NCI-H510A treated with DMSO at 0.1 percent for 48 hours (cell line): ENCODE measurements at regions not wholly inside any gene's neighbourhood (a gene's known extent, or its start where the extent isn't known, plus 50 kb on each side); places are given as distances from the start of the nearest gene placed in this dataset.
"Not testable (repeated sequence)": the region's sequence is repeated elsewhere in the genome, so short reads cannot be mapped to it uniquely, and the experiment has no call there.

ENCODE experiments used
- DNase-seq: peaks from one replicate; lab custom pipeline; 2025; lab: John Stamatoyannopoulos, UW

DNA sequence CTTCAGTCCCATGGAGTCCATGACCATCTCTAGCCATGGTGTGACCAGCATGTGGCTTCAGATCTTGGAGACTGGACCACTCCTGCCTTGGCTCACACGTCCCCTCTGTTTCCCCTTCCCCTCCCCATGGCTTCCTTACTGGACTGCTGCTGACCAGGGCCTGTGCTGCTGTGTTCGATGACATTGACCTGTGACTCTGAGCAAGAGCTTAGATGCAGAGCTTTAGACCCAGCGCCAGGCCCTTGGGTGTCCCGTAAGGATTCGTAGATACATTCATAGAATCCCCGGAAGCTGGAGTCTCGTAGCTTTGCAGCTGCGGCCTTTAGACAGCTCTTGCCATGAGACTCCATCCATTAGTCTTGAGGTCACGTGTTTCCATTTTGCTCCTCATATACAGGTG lies 96.3 kb downstream of the NPIPB11 start:
- DNase-seq, result not testable (repeated sequence)

GRCh38 chr16:29309601-29310000 lies 96.9 kb downstream of the NPIPB11 start:
- not testable (repeated sequence) for DNase-seq

DNA sequence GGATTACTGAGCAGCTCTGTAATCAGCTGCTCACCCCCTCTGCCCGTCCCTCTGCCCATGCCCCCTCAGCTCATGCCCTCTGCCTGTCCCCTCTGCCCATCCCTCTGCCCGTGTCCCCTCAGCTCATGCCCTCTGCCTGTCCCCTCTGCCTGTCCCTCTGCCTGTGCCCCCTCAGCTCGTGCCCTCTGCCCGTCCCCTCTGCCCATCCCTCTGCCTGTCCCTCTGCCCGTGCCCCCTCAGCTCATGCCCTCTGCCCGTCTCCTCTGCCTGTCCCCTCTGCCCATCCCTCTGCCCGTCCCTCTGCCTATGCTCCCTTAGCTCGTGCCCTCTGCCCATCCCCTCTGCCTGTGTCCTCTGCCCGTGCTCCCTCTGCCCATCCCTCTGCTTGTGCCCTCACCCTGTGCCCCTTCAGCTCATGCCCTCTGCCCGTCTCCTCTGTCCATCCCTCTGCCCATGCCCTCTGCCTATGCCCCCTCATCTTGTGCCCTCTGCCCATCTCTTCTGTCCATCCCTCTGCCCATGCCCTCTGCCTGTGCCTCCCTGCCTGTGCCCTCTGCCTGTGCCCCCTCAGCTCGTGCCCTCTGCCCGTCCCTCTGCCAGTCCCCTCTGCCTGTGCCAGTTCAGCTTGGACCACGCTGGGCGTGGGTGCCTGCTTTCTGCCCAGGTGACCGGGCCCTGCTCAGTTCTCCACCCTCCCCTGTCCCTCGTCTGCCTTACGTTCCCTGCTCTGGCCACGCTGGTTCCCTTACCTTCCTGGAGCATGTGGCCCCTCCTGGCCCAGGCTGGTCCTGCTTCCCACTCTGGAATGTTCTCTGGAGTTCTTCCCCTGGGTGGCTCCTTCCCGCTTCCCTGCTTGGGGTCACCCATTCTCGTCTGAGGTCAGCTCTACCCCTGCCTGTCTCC lies 97.6 kb downstream of the NPIPB11 start:
- DNase-seq, result no peak

DNA sequence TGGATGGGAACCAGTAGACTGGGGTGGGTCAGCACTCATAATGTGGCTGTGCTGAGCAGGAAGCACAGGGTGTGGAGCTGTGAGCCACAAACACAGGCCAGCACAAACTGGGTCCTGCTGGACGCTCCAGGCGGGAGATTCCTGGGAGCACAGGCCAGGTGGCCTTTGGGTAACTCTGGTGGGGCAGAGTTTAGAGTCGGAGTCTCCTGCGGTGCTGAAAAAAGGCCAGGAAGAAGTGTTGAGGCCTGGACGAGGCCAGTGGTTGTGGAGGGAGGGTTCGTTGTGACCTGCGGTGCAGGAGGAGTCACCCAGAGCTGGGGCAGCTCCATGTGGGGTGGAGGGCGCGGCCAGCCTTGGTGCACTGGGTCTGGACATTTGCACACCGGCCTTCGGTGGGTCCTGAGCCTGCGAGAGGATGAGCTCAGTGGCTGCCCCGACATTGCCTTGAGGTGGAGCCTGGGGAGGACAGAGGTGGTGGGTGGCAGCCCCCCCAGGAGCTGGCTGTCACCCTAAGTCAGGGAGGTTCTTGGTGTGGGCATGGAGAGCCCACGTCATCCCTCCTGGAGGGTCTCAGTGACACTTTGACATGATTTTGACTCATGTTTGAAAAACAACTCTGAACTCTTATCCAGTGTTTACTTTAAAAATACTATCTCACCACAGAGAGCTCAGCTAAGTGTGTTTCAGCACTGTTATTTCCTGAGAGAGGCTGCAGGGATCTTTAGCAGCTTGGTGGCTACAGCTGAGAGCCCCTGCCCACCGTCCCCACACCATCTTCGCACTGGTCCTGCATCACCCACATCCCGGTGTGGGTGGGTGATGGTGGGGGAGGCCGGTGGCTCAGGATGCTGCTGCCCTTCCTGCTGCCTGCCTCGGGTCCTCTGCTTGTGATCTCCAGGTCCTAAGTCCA lies 98.7 kb downstream of the NPIPB11 start:
- DNase-seq, result no peak

- no peak for DNase-seq
Observed at GRCh38 chr16:29306943-29307597, 99.4 kb downstream of the NPIPB11 start.

DNA sequence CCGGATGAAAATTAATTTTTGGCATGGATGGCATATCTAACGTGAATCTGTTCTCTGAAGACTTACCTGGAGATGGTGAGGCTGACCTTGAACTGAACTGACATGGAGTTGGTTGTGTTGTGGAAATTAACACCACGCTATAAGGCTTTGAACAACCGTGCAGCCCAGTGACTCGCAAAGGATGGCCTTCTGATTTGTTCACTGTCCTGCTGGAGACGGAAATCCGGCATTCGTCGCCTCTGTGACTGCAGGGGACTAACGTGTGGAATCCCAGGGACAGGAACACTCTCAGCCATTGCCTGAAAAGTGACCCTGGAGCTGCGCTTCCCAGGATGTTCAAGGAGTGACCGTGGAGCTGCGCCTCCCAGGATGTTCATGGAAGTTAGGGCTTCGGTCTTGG lies 100.3 kb downstream of the NPIPB11 start:
- DNase-seq, result no peak

GRCh38 chr16:29305018-29305417 lies 101.5 kb downstream of the NPIPB11 start:
- DNase-seq, result not testable (repeated sequence)

- DNase-seq, result no peak
Observed at GRCh38 chr16:29304251-29304650, 102.3 kb downstream of the NPIPB11 start.

- no peak for DNase-seq
Observed at GRCh38 chr16:29303520-29303919, 103.0 kb downstream of the NPIPB11 start.

- no peak for DNase-seq
Observed at GRCh38 chr16:29302976-29303375, 103.5 kb downstream of the NPIPB11 start.

GRCh38 chr16:29302433-29302832 lies 104.1 kb downstream of the NPIPB11 start:
- DNase-seq, result not testable (repeated sequence)

- not testable (repeated sequence) for DNase-seq
Observed at GRCh38 chr16:29301662-29302285, 104.7 kb downstream of the NPIPB11 start.

DNA sequence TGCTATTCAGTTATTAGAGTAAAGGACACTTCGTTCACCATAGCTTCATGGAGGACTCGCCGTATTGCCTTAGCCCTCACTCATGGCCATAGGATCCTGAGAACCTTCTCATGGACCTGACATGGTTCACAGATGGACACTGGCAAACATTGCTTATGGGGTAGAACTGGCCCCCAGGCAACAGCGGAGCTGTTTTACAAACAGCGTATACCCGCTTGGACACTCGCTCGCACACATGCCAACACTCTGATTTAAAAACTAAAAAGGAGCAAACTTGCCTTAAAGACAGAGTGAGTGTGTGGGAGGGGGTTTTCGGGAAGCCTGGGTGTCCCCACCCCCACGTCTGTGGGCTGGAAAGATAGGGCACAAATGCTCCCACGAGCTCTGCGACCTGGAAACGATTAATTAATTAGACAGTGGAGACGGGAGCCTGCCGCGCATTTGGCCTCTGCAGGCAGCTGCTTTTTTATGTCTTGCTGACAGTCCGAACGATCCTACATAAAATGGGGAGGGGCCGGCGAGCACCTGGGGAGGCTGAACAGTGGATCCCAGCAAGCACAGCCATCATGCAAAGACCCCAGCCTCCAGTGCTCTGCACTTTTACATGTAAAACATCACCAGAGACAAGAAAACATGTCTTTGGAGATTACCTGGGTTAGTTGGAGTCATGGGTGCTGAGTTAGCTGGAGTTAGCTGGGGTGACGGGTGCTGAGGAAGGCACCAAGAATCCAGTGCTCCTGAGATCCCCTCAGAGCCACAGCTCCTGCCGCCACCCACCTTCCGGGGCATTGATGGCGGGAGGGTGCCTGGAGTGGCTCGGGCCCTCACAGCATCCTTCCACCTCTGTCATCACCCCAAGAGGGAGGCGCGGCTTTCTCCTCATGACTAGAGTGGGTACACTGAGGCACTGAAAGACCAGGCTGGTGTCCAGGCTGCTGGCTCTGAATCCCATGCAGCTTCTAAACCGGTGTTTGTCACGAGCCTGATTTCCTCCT lies 105.7 kb downstream of the NPIPB11 start:
- DNase-seq, result not testable (repeated sequence)

- not testable (repeated sequence) for DNase-seq
Observed at GRCh38 chr16:29300030-29300491, 106.5 kb downstream of the NPIPB11 start.

- DNase-seq, result not testable (repeated sequence)
Observed at GRCh38 chr16:29298997-29299396, 107.5 kb downstream of the NPIPB11 start.

- not testable (repeated sequence) for DNase-seq
Observed at GRCh38 chr16:29298307-29298706, 108.2 kb downstream of the NPIPB11 start.

- DNase-seq, result not testable (repeated sequence)
Observed at GRCh38 chr16:29297809-29298177, 108.7 kb downstream of the NPIPB11 start.

GRCh38 chr16:29297144-29297808 lies 109.2 kb downstream of the NPIPB11 start:
- not testable (repeated sequence) for DNase-seq

DNA sequence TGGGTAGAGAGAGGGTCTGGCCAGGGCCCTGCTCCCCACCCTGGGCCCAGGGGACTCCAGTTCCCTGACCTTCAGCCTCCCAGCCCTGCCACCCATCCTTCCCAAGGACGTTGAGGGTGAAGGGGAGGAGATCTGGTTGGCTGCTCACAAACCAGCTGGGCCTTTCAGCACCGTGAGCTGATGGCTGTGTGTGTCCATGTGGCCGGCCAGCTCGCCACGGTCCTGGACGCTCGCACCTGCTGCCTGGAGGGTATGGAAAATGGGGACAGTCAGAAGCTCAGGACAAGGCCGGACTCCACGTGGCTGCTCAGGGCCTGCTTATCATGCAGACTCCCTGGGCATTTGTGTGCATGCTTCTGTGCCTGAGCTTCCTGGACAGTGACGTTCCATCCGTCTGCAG lies 110.3 kb downstream of the NPIPB11 start:
- not testable (repeated sequence) for DNase-seq
